Fibroblast of skin of right biceps (primary cell): ENCODE measurements at regions not wholly inside any gene's neighbourhood (a gene's known extent, or its start where the extent isn't known, plus 50 kb on each side); places are given as distances from the start of the nearest gene placed in this dataset.
"Not testable (repeated sequence)": the region's sequence is repeated elsewhere in the genome, so short reads cannot be mapped to it uniquely, and the experiment has no call there.

ENCODE experiments used
- DNase-seq: peaks from one replicate; pipeline ENCODE4 v3.0.0-alpha.2; 2013

GRCh38 chr1:5684791-5685190 is 307.4 kb downstream of the NPHP4 start:
- DNase-seq = no peak

DNA sequence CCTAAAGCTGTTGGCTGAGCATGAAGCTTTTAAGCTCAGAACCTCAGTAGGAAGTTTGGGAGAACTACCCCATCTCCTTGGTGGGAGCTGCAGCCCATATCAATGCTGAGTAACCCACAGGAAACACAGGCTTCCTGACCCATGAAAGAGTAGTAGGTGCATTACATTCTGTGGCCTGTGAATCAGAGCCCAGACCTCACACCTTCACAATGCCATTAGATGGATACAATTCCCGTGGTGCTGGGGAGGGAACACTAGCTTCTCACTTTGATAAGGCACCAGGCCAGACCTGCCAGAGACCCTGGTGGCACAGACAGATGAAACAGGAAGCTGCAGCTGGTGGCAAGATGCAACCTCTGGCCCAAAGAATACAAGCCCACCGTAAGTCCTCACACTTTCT is 308.8 kb downstream of the NPHP4 start:
- DNase-seq = no peak

DNA sequence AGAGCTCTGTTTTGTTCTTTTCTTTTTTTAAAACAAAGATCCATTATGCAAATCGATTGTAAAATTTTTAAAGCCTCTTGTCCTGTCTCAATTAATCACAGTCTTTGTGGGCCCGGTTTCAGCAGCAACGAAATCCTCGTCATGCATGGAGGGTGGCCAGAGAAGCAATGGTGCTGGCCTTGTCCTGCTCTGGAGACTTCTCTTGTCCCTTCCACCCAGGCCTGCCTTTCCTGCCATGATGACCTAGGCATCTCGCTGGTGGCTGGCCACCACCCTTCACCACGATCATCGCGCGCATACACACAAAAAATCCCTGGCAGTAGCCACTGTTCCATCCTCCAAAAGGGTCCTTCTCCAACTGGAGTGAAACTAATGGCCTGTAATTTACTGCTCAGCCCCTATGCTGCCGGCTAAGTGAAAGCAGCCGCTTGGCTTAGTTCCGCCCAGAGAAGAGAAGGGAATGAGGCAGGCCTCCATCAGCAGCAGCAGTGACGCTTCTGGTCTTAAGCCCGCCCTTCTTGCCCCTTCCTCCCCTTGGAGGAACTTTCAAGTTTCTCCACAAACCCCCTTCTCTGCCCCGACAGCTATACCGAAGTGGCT is 309.5 kb downstream of the NPHP4 start:
- DNase-seq = no peak

DNA sequence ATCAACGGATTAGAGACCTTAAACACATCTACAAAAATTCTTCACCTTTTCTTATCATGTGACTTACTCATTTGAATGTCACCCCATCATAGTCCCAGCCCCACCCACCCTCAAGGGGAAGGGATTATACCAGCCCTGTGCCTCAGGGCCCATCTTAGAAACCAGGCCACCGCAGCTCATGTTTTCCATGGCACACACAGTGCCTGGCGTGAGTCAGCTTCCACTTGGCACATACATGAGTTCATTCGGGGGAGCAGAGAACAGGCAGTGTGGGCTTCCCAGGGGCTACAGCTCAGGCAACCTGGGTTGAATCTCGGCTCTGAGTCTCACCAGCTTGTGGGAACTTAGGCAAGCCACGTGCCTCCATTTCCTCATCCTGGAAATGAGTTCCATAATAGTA is 310.6 kb downstream of the NPHP4 start:
- DNase-seq = no peak

GRCh38 chr1:5680600-5680999 is 311.6 kb downstream of the NPHP4 start:
- DNase-seq = no peak

- no peak for DNase-seq
Measured at GRCh38 chr1:5678759-5679158, 313.5 kb downstream of the NPHP4 start.

DNA sequence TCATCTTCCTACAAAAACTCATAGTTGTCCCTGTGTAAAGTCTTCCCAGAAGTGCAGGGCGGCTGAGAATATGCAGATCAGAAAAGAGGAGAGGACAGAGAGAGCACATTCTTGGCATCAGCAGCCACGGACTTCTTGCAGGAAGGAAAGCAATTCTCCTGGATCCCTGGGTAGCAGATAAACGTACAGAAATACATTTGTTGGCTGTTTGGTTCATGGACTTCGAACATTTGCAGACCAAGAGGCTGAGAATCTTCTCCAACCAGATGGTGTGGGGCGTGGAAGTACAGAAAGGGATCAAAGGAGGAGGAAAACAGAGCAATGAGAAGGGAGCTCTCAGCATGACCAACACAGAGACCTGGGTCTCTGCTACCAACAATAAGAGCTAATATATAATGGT is 319.9 kb downstream of the NPHP4 start:
- not testable (repeated sequence) for DNase-seq

GRCh38 chr1:5670590-5671350 is 321.5 kb downstream of the NPHP4 start:
- no peak for DNase-seq

DNA sequence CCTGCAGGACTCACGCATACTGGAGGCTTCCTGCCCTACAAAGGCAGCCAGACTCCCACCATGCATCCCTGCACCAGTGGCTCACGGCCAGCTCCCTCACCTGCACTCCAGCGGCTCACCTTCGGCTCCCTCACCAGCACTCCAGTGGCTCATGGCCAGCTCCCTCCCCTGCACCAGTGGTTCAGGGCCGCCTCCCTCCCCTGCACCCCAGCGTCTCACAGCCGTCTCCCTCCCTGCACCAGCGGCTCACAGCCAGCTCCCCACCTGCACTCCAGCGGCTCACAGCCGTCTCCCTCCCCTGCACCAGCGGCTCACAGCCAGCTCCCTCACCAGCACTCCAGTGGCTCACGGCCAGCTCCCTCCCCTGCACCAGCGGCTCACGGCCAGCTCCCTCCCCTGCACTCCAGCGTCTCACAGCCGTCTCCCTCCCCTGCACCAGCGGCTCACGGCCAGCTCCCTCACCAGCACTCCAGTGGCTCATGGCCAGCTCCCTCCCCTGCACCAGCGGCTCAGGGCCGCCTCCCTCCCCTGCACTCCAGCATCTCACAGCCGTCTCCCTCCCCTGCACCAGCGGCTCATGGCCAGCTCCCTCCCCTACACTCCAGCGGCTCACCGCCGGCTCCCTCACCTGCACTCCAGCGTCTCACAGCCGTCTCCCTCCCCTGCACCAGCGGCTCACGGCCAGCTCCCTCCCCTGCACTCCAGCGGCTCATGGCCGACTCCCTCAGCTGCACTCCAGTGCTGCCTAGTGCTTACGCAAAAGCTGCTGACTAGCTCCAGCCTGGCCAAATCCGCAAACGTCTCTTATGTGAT is 324.5 kb downstream of the NPHP4 start:
- no peak for DNase-seq

DNA sequence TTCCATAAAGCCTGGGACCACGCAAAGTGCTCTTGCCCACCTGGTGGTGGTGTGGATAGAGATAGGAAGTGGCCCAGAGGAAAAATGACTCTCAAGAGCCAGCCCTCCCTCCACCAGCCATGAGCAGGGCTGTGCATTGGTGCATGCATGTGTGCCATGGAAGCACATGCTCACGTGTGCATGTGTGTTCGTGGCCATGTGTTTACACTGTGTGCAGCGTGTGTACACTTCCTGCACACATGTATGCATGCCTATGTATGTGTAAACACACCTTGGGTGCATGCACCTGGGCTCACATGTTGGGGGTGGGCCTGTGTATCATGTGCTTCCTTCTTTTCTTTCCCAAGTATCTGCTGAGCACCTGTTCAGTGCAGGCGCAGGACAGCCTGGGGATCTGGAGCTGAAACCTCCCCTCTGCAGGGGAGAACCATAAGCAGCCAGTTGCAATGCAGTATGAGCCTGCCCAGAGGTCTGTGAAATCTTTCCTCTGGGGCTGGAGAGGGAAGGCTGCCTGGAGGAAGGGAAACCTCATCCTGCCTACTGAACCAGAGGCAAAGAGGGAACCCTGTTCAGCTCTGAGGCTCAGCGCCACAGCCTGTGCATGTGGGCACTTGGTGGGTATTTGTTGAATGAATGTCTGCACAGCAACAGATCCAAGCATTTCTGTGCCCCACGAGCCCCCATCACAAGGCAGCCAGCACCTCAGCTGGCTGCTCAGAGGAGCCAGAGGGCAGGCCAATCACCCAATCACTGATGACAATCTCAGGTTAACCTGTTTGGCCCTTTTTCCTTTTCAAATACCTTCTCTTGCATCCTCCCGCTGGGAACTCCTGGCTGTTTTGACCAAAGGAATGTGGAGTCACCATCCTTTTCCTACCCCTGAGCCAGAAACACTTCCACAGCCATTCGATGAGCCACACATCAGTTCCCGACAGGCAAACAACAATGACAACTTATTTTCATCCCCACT is 327.0 kb downstream of the NPHP4 start:
- DNase-seq = no peak

- DNase-seq = no peak
Measured at GRCh38 chr1:5664081-5664768, 328.0 kb downstream of the NPHP4 start.

DNA sequence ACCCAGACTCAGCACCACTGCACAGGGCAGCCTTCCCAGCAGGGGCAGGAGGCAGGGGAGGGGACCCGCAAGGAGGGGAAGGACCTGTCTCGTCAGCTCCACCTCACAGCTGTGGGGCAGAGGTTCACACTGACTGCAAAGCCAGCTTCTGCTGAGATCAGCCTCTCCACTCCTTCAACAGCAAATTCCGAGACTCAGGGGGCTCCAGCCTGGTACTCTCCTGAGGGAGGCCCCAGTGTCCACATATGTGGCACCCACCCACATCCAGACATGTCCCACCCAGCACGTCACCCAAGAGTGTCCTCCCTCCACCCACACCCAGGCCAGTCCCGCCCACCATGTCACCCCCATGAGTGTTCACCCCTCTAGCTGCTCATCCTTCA is 329.5 kb downstream of the NPHP4 start:
- DNase-seq = no peak

DNA sequence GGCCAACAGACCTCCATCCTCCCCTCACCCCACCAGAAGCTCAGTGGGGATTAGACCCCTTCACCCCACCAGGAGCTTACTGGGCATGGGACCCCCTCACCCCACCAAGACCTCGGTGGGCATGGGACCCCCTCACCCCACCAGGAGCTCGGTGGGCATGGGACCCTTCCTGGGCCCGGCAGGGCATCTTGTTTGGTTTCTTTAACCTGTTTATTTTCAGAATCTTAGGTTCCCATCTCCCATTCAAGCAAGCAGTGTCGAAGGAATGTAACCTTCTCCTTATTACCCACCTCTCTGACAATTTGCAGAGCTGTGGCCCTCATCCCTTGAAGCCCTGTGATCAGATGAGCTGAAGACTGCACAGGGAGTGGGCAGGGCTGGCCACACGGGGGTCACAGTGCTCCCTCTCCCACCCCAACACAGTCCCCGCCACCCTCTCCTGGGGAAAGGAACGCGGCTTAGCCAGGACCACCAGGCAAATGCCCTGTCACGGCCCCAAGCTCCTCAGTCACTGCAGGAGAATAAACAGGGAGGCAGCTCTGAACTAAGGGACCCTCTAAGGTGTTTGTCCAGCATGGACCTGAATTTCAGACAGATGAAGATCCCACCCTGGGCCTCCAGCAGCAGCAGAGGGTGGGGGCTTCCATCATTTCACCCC is 330.0 kb downstream of the NPHP4 start:
- no peak for DNase-seq

- no peak for DNase-seq
Measured at GRCh38 chr1:5661196-5662085, 330.8 kb downstream of the NPHP4 start.

DNA sequence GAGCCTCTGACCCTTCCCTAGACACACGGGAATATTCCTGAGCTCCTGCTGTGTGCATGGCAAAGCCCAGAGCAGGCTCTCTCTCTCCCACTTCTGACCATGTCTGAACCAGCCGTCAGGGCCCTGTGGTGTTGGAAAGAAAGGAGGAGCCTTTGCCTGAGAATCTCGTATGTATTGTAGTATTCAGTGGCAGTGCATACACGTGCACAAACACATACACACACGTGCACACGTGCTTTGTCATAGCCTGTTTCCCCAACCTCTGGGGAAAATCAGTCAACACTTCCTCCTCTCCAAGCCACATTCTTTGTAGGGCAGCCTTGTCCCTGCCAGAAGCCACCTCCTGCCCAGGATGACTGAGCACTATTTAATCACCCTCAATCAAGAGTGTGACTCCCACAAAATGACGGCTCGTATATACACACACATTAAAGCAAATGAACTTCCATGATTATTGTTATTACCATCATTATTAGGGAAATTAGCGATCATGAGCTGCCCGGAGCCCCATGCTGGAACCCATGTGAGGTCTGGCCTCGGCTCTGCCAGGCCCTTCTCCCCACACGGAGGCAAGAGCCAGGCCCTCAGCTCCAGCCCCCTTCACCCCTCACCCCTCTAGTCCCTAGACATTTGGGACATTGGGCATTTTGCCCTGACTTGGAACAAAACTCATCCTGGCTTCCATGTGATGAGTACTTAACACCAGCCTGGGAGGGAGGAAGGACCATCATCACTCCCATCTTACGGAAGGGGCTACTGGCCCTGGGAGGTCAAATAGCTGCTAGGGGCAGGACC is 331.9 kb downstream of the NPHP4 start:
- no peak for DNase-seq

- DNase-seq = no peak
Measured at GRCh38 chr1:5659606-5660005, 332.6 kb downstream of the NPHP4 start.

DNA sequence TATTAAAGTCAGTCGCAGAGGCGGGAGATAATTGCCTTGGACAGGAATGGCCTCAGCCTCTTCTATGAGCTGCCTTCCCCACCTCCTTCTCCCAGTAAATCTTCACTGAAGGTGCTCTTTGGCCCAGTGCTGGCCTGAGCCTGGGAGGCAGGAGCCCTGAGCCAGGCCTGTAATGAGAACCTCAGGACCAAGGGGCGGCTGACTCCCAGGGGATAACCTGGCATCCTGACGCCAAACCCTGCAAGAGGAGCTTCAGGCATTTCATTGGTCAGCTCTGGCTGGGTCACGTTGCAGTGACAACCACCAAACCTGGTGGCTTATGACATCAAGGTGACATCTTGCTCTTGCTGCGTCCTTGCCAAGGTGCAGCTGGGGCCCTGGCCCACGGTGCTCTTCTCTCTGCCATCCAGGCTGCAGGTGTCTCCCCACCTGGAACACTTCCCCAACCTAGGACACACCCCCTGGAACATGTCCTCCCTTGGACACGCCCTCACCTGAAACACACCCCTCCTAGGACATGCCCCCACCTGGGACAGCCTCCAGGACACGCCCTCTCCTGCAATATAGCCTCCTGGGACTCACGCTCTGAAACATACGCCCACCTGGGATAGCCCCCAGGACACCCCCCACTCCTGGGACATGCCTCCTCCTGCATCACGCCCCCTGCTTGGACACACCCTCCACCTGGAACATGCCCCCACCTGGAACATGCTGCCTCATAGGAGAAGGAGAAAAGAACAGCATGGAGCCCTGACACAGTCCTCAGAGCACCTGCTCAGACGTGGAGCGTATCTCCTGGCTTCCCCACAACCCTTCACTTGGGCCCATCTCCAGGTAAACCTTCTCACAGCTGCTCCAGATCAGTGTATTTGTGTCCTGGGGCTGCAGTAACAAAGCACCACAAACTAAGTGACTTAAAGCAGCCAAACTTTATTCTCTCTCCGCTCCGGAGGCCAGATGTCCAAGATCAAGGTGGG is 333.6 kb downstream of the NPHP4 start:
- DNase-seq = no peak
